GM18502 (cell line): ENCODE measurements at regions not wholly inside any gene's neighbourhood (a gene's known extent, or its start where the extent isn't known, plus 50 kb on each side); places are given as distances from the start of the nearest gene placed in this dataset.

Source experiments
- ATAC-seq: cut with Tn5 transposase; IDR thresholded peaks from one replicate; pipeline ENCODE4 v1.9.1; 2021; ENCODE audit warnings: mild to moderate bottlenecking; ENCODE audit not compliant: unreplicated experiment, poor library complexity

GRCh38 chr12:34340534-34341361 lies 318.5 kb downstream of the ALG10 start:
- no peak for ATAC-seq

GRCh38 chr12:34341362-34341733 lies 319.1 kb downstream of the ALG10 start:
- no peak for ATAC-seq

GRCh38 chr12:34342048-34342447 lies 319.8 kb downstream of the ALG10 start:
- ATAC-seq, result no peak

GRCh38 chr12:34343345-34343744 lies 321.0 kb downstream of the ALG10 start:
- ATAC-seq, result no peak

- ATAC-seq, result no peak
These were observed 321.5 kb downstream of the ALG10 start for GRCh38 chr12:34343766-34344165.

GRCh38 chr12:34344851-34345522 lies 322.7 kb downstream of the ALG10 start:
- no peak for ATAC-seq

GRCh38 chr12:34345801-34346200 lies 323.5 kb downstream of the ALG10 start:
- ATAC-seq, result no peak

GRCh38 chr12:34346372-34347034 lies 324.2 kb downstream of the ALG10 start:
- ATAC-seq, result no peak

- ATAC-seq, result no peak
These were observed 325.1 kb downstream of the ALG10 start for GRCh38 chr12:34347367-34347766.

- no peak for ATAC-seq
These were observed 325.8 kb downstream of the ALG10 start for GRCh38 chr12:34348064-34348463.

- ATAC-seq, result no peak
These were observed 326.8 kb downstream of the ALG10 start for GRCh38 chr12:34348836-34349672.

- ATAC-seq, result no peak
These were observed 327.3 kb downstream of the ALG10 start for GRCh38 chr12:34349673-34349961.

GRCh38 chr12:34350092-34351041 lies 328.1 kb downstream of the ALG10 start:
- no peak for ATAC-seq

- no peak for ATAC-seq
These were observed 329.8 kb downstream of the ALG10 start for GRCh38 chr12:34352098-34352497.

- ATAC-seq, result no peak
These were observed 332.2 kb downstream of the ALG10 start for GRCh38 chr12:34354239-34355200.

GRCh38 chr12:34356233-34356987 lies 334.1 kb downstream of the ALG10 start:
- ATAC-seq, result no peak

- no peak for ATAC-seq
These were observed 335.5 kb downstream of the ALG10 start for GRCh38 chr12:34357791-34358190.

GRCh38 chr12:34358198-34358597 lies 335.9 kb downstream of the ALG10 start:
- ATAC-seq, result no peak
